ENCODE measurements at regions not wholly inside any gene's neighbourhood (a gene's known extent, or its start where the extent isn't known, plus 50 kb on each side); places are given as distances from the start of the nearest gene placed in this dataset.
A peak's percentile ranks its signal among the peaks of the same experiment; 100 is the strongest.
"Not testable (repeated sequence)": the region's sequence is repeated elsewhere in the genome, so short reads cannot be mapped to it uniquely, and the experiment has no call there.

DNA sequence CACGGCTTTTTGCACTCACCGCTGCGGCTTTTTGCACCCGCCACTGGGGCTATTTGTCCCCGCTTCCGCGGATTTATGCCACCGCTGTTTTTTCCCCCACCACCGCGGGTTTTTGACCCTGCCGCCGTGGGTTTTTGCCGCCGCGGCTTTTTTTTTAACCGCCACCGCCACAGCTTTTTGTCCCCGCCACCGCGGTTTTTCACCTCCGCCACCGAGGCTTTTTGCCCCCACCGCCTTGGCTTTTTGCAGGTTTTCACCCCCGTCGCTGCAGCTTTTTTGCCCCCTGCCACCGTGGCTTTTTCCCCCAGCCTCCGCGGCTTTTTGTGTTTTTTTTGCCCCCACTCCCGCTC lies 2796.7 kb upstream of the TEKT4 start:
- Histone ChIP-seq H3K14ac (ENCODE audit: insufficient read depth, low read length) (no peak overlapping the region), H3K79me2 (ENCODE audit: insufficient read depth, low read length) (no peaks in the 10 kb centered on the region), H3K27me3 (ENCODE audit: insufficient read depth, low read length) (no peaks in the 10 kb centered on the region), H3K4ac (ENCODE audit: low read depth, low read length) (no peak overlapping the region), H3K18ac (ENCODE audit: insufficient read length, low read depth, low read length) (no peak overlapping the region), H3K4me2 (ENCODE audit: insufficient read depth, insufficient read length, low read length) (no peak overlapping the region), H3K23ac (ENCODE audit: insufficient read length, low read depth, low read length) (no peak overlapping the region), H3K4me1 (ENCODE audit: insufficient read depth, low read length) (no peaks in the 10 kb centered on the region), H3K56ac (ENCODE audit: insufficient read length, low read depth, low read length) (no peak overlapping the region), H2AFZ (ENCODE audit: low read length) (no peak overlapping the region), H3K23me2 (ENCODE audit: insufficient read length, low read depth, low read length, poor library complexity, severe bottlenecking) (no peaks in the 10 kb centered on the region), H4K8ac (replicated peaks; ENCODE audit: insufficient read length, low read depth, low read length) (no peak overlapping the region), H2BK5ac (ENCODE audit: insufficient read length, low read length) (no peak overlapping the region), H2BK15ac (ENCODE audit: low read depth, low read length) (no peak overlapping the region), H3K79me1 (ENCODE audit: insufficient read depth, low read depth, low read length, poor library complexity, severe bottlenecking) (no peaks in the 10 kb centered on the region), H4K20me1 (ENCODE audit: control insufficient read depth, insufficient read depth, insufficient read length) (no peaks in the 10 kb centered on the region), H2BK120ac (ENCODE audit: low read depth, low read length, poor library complexity, severe bottlenecking) (no peak overlapping the region), H4K5ac (ENCODE audit: insufficient read length, low read depth, low read length) (no peak overlapping the region), H3T11ph (ENCODE audit: low read length) (no peak overlapping the region), H3K9me3 (ENCODE audit: control insufficient read depth, low read depth, low read length) (peaks cover 21% of the 10 kb centered on the region), H2BK20ac (ENCODE audit: low read depth, low read length, poor library complexity, severe bottlenecking) (no peak overlapping the region), H2AK5ac (ENCODE audit: insufficient read length, low read length) (no peak overlapping the region), H3K27ac (ENCODE audit: insufficient read length, low read depth, low read length) (no peak overlapping the region), H4K91ac (ENCODE audit: insufficient read length, low read depth, low read length) (no peak overlapping the region), H3K9ac (ENCODE audit: extremely low read depth, insufficient read length, low read length) (no peak overlapping the region), H2BK12ac (ENCODE audit: insufficient read length, low read depth, low read length) (no peak overlapping the region)
- no peak overlapping the region for H3K4me3 Mint-ChIP-seq
- WGBS (ENCODE audit: extremely low coverage, insufficient read length, low lambda C conversion rate), result no CpG with 5 or more reads among the region's 29 CpGs
- H3K27me3 Mint-ChIP-seq (ENCODE audit: low read depth), result peaks cover 2% of the 10 kb centered on the region; the same call in 1 of the 2 replicates
- TF ChIP-seq, protein P1, sequence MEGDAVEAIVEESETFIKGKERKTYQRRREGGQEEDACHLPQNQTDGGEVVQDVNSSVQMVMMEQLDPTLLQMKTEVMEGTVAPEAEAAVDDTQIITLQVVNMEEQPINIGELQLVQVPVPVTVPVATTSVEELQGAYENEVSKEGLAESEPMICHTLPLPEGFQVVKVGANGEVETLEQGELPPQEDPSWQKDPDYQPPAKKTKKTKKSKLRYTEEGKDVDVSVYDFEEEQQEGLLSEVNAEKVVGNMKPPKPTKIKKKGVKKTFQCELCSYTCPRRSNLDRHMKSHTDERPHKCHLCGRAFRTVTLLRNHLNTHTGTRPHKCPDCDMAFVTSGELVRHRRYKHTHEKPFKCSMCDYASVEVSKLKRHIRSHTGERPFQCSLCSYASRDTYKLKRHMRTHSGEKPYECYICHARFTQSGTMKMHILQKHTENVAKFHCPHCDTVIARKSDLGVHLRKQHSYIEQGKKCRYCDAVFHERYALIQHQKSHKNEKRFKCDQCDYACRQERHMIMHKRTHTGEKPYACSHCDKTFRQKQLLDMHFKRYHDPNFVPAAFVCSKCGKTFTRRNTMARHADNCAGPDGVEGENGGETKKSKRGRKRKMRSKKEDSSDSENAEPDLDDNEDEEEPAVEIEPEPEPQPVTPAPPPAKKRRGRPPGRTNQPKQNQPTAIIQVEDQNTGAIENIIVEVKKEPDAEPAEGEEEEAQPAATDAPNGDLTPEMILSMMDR (conservative IDR thresholded peaks at IDR 0.05), result no peak
- peaks cover 47 to 53% of the 10 kb centered on the region in 2 experiments for H3K9me3 Mint-ChIP-seq
- peak; percentile 3 for DNase-seq
- no peak overlapping the region for H3K27ac Mint-ChIP-seq
- H3K36me3 Mint-ChIP-seq (ENCODE audit: insufficient read depth in 1 of 3, low read depth in 3 of 3), result peaks cover 4 to 26% (median 4%) of the 10 kb centered on the region in 3 experiments; a peak in 5 of 7 replicates
- H3K4me1 Mint-ChIP-seq, result no peaks in the 10 kb centered on the region

DNA sequence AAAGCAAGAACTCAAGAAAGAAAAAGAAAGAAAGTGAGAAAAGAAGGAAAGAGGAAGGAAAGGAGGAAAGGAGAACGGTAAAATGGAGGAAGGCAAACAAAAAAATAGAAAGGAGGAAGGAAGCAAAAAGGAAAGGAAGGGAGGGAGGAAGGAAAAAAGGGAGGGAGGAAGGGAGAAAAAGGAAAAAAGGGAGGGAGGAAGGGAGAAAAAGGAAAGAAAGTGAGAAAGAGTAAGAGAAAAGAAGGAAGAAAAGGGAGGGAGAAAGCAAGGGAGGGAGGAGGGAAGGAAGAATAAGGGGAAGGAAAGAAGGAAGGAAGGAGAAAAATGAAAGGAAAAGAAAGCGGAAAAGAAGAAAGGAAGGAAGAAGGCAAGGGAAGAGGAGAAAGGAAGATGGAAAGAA lies 2795.9 kb upstream of the TEKT4 start:
- not testable (repeated sequence) for H3K56ac ChIP-seq (ENCODE audit: insufficient read length, low read depth, low read length); H3K27me3 ChIP-seq (ENCODE audit: insufficient read depth, low read length)
- WGBS (ENCODE audit: extremely low coverage, insufficient read length, low lambda C conversion rate), result no CpG with 5 or more reads among the region's 2 CpGs

More for the DNA sequence above, 2795.9 kb upstream of the TEKT4 start:
- H3K4me2 ChIP-seq (ENCODE audit: insufficient read depth, insufficient read length, low read length); H3K14ac ChIP-seq (ENCODE audit: insufficient read depth, low read length); H4K5ac ChIP-seq (ENCODE audit: insufficient read length, low read depth, low read length); H3K18ac ChIP-seq (ENCODE audit: insufficient read length, low read depth, low read length); H3K23me2 ChIP-seq (ENCODE audit: insufficient read length, low read depth, low read length, poor library complexity, severe bottlenecking); H3K9ac ChIP-seq (ENCODE audit: extremely low read depth, insufficient read length, low read length); H3K79me2 ChIP-seq (ENCODE audit: insufficient read depth, low read length); H2BK5ac ChIP-seq (ENCODE audit: insufficient read length, low read length); H4K8ac ChIP-seq (replicated peaks; ENCODE audit: insufficient read length, low read depth, low read length); H3K4me1 Mint-ChIP-seq; H4K20me1 ChIP-seq (ENCODE audit: control insufficient read depth, insufficient read depth, insufficient read length); H3K27ac ChIP-seq (ENCODE audit: insufficient read length, low read depth, low read length); H3K4ac ChIP-seq (ENCODE audit: low read depth, low read length); H2BK120ac ChIP-seq (ENCODE audit: low read depth, low read length, poor library complexity, severe bottlenecking); H3K79me1 ChIP-seq (ENCODE audit: insufficient read depth, low read depth, low read length, poor library complexity, severe bottlenecking); H2BK15ac ChIP-seq (ENCODE audit: low read depth, low read length); H3T11ph ChIP-seq (ENCODE audit: low read length); H3K4me1 ChIP-seq (ENCODE audit: insufficient read depth, low read length); H3K4me3 Mint-ChIP-seq; H2BK20ac ChIP-seq (ENCODE audit: low read depth, low read length, poor library complexity, severe bottlenecking); DNase-seq; H2AK5ac ChIP-seq (ENCODE audit: insufficient read length, low read length); H4K91ac ChIP-seq (ENCODE audit: insufficient read length, low read depth, low read length); H3K27ac Mint-ChIP-seq; H2BK12ac ChIP-seq (ENCODE audit: insufficient read length, low read depth, low read length); H3K23ac ChIP-seq (ENCODE audit: insufficient read length, low read depth, low read length); H3K27me3 Mint-ChIP-seq (ENCODE audit: low read depth); H2AFZ ChIP-seq (ENCODE audit: low read length): not testable (repeated sequence)
- Mint-ChIP-seq H3K36me3 (ENCODE audit: insufficient read depth in 1 of 3, low read depth in 3 of 3) (peaks cover 8 to 27% (median 8%) of the 10 kb centered on the region in 3 experiments; a peak in 6 of 7 replicates), H3K9me3 (peaks cover 39 to 46% of the 10 kb centered on the region in 2 experiments)
- H3K9me3 ChIP-seq (ENCODE audit: control insufficient read depth, low read depth, low read length), result peaks cover 29% of the 10 kb centered on the region
